Activated CD4-positive, alpha-beta T cell treated with anti-CD3 and anti-CD28 coated beads, Interleukin-2, amount 50 U/mL, for 1 hour (primary cell): ENCODE measurements at regions not wholly inside any gene's neighbourhood (a gene's known extent, or its start where the extent isn't known, plus 50 kb on each side); places are given as distances from the start of the nearest gene placed in this dataset.

Experiments
- DNase-seq: peaks from one replicate; pipeline ENCODE4 v3.0.0-alpha.2; 2020

GRCh38 chr14:71833476-71833875, 98.8 kb upstream of the RGS6 start:
- no peak for DNase-seq

- no peak for DNase-seq
These were observed 97.7 kb upstream of the RGS6 start for GRCh38 chr14:71834284-71835204.

GRCh38 chr14:71852181-71852580, 80.0 kb upstream of the RGS6 start:
- no peak for DNase-seq

GRCh38 chr14:71855399-71856036, 76.7 kb upstream of the RGS6 start:
- peak; percentile 31 for DNase-seq

- DNase-seq: no peak
These were observed 75.9 kb upstream of the RGS6 start for GRCh38 chr14:71856199-71856919.

GRCh38 chr14:71863049-71863448, 69.2 kb upstream of the RGS6 start:
- no peak for DNase-seq

GRCh38 chr14:71863766-71864165, 68.5 kb upstream of the RGS6 start:
- no peak for DNase-seq
